ENCODE measurements at regions not wholly inside any gene's neighbourhood (a gene's known extent, or its start where the extent isn't known, plus 50 kb on each side); places are given as distances from the start of the nearest gene placed in this dataset.

DNA sequence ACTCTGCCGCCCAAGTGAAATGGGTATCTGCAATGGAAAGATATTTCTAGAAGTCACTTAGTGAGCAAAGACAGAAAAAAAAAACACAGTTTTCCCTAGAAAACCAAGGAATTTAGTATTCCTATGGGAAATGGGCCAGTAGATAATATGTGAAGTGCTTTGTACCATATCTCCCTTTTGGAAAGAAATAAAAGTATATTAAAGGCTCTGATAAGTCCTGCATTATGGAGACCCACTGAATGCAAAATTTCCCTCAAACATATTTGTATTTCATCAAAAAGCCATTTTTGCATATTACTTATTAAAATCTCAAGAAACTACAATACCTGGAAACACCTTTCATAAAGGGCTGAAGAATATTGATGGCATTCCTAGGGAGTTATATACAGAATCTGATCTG is 51.6 kb upstream of the DYNLRB2 start:
- DNase-seq, result no peak

DNA sequence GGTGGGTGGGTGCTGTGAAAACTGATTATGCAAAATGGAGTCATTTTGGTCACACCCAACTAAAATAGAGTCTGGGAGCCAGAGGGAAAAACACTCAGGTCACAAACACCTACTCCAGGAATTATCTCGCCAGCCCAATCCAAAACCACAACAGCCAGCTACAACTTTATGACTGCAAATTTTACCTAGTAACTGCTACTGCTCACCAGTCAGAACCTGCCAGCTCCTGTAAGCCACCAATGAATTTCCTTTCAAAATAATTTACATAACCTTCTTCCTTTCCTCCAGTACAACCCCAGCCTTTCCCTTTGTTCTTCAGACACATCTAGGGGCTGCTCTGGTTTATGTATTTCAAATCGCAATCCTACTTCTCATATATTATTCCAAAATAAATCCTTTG is 52.6 kb upstream of the DYNLRB2 start:
- DNase-seq, result no peak

DNA sequence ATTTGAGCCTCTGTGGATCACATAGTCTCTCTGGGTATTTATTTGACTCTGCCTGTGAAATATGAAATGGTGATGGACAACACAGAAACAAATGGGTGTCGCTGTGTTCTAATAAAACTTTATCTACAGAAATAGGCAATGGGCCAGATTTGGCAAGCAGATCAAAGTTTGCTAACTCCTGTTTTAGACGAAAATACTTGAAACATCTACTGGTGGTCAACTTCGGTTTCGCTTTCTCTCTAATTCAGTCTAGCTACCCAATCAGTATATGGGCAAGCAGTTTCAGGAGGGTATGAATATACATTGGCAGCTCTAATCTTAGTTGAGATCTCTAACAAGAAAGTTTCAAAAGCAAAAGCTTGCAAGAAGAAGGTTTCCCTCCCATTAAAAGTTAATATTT is 60.1 kb upstream of the DYNLRB2 start:
- no peak for DNase-seq

DNA sequence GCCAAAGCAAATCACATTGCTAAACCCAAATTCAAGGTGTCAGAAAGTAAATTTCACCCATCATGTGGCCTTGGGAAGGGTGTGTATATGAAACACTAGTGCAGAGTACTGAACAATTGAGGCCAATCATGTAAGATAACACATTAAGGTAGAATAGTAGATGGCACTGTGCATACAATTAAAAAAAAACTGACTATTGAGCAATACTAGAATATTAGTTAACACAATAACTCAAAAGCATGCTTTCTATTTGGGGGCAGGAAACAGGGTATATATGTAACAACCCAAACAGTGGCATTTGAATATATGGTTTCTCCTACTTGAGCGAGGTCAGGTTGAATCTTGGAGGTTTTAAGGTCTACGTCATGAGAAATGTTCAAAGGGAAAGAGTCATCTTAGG is 63.0 kb upstream of the DYNLRB2 start:
- no peak for DNase-seq

DNA sequence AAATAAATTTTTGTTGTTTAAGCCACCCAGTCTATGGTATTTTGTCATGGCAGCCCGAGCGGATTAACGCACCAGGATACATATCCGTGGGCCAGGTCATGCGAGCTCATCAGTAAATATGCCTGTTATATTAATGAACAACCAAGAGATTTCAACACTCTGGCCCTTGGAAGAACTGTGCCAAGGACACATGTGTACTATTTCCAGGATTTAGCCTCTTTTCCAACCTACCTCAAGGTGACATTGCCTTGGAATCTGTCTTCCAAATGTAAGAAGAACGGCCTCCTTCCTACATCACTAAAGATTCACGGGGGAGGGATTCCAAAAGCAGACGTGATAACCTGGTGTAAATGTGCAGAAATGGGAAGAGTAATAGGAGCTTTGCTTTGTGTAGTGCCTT is 72.8 kb upstream of the DYNLRB2 start:
- no peak for DNase-seq

DNA sequence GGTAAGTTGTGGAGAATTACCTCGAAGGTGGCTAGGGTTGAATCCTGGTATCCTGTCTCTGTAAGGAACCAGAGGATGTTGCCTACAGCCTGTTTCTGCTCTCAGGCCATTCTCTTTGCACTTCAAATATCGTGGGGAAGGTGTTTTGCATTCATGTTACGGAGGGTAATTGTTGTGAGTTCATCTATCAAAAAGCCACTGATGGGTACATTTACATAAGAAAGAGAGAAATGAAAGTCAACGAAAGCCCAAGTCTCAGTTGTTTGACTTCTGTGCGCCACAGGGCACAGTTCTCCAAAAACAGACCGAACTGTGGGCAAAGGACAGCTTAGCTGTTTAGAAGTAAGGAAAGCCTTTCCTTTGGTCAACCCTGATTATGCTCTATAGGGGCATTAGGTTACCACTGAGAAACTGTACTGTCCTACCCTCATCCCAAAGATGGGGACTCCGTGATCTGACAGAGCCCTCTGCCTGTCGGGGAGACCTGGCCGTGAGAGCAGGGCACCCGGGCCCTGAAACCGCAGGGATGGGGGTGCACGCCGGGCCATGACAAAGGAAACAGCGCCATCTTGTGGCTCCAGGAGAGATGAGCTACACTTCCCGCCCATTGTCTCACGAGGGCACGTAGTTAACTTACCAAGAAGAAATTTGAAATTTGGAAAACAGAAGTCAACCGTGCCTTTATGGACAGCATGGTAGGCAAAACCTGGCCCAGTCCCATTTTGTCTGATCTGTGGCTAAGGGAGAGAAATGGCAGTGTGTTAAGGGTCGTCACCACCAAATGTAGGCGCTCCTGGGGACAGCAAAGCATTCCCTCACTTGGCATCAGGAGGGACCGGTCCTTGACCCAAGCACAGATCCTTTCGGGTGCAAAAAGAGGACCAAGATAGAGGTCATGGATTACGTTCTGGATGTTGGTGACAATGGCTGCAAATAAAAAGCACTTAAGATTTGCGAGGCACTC is 74.5 kb upstream of the DYNLRB2 start:
- DNase-seq, result peak; percentile 51

DNA sequence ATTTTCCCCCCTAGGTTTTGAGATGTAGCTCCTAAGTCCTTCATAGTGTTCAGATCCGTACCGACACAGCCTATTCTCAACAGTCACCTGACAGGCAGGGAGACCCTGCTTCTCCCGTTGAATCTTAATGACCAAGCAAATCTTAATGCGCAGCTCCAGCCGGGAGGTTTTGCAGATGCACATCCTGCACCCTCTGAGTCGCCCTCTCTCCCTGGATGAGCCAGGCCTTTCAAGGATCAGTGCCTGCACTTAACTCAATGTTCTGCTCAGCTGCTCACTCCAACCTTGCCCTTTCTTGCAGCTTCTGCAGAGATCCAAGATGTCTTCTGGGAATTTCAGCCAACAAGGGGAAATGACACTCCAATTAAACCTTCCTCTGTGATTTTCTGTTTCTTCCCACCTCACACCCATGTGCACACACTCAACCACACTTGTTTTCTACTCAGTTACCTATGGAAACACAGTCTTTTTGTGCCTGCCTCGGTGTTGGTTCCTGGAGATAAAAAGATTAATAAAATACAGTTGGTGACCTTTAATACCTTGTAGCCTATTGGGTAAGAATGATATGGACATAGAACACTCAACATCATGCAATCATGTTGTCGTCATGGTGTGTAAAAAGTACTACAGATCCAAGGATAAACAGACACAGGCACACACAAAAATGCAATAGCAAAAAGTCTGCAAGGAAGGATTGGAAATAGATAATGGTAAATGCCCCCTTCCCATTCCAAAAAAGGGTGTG is 76.9 kb upstream of the DYNLRB2 start:
- DNase-seq, result no peak

DNA sequence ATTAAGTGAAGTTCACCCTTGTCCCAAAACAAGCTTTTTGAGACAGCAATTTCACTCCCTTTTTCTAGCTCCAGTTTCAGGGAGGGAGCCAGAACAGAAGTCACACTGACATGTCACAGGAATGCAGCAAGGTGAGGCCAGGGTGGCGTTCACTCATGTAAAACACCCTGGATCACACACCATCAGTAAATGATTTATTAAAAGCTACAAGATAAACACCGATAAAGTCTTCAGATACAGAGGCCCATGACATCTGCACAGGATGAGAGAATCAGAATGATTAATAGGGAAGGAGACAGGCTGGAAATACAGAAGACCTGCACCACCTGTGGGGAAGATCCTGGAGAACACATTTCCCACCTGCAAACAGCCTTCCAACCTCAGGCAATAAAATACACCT is 77.5 kb upstream of the DYNLRB2 start:
- DNase-seq, result no peak

DNA sequence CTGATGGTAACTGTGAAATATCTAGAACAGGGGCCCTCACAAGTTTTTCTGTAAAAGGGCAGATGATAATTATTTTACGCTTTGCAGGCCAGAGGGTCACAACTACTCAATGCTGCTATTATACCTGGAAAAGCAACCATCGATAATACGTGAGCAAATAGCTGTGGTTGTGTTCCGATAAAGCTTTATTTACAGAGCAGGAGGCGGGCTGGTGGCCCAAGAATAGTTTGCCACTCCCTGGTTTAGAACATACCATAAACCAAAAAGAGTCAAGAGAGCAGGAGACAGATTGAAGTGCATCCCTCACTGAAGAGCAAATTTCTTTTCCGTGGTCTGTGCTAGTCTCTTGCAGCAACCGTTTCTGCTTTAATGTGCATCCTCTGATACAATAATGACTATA is 77.9 kb upstream of the DYNLRB2 start:
- no peak for DNase-seq

DNA sequence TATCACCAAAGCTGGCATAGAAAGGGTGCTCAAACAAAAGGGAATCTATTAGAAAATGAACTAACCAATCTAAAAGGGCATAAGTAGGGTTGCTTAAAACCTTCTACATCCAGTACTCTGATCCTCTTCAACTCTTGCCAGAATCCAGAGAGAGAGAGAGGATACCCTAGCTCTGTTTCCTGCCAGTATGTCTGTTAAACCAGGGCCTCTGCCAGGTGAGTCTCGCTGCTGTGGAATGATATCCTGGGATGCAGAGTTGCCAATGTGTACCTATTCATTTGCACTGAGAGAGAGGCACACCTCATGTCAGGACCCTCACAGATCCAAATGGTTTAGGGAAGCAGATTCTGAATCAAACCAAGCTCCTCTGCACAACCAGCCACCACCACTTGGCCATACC is 79.8 kb upstream of the DYNLRB2 start:
- DNase-seq, result no peak

DNA sequence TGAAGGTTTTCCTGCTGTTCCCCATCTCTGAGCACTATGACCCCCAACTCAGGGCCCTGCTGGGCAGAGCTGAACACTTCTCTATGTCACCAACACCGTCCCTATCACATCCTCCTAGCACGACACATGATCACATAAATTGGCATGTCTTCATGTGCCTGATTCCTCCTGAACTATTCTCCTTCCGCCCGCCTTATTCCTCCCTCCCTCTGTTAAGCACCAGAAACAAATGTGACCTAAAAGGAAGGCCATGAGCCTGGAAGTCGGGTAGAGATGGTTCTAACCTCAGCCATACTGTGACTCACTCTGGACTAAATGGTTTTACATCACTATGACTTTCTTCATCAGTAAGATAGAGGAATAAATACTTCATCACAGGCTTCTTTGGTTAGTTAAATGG is 80.8 kb upstream of the DYNLRB2 start:
- DNase-seq, result no peak

DNA sequence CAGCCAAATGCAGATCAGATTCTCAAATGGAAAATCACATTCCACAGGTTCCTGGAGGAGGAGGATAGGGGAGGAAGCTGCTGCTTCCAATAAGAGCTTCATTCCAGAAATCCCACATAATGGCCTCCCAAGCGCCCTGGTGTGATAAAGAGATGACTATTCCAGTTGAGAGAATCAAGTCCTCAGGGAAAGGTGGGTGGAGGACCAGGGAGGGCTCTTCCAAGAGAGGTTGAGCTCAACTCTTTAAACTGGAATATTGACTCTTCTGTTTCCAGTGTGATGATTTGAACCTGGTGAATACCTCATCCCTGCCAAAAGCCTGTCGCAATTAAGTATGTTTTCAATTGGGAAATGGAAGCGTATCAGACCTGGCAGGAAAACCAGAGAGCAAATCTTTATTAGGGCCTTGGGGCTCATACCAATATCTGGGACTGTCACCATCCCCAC is 81.4 kb upstream of the DYNLRB2 start:
- no peak for DNase-seq

DNA sequence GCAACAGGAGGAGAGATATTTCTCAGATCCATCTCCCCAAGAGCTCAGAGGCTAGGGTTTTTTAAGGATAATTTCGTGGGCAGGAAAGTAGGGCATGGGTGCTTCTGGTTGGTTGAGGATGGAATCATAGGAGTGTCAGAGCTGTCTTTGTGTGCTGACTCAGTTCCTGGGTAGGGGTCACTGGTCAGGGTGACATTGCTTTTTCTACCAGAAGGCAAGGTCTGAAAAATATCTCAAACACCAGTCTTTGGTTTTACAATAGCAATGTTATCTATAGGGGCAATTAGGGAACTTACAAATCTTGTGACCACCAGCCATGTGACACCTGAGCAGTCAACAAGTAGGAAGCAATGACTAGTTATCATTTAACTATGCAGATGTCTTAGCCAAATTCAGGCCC is 82.9 kb upstream of the DYNLRB2 start:
- no peak for DNase-seq

DNA sequence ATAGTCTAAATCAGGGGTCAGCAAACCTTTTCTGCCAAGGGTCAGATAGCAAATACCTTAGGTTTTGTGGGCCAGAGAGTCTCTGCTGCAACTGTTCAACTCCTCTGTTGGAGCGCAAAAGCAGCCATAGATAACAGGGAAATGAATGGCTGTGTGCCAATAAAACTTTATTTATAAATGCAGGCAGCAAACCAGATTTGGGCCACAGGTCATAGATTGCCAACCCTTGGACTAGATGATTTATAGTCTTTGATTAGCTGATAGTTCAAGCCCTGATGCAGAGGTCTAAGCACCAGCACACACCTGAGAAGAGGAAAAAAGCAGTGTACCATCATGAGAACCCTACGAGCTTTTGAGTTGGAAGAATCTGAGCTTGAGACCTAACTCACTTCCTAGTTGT is 86.0 kb upstream of the DYNLRB2 start:
- DNase-seq, result no peak

DNA sequence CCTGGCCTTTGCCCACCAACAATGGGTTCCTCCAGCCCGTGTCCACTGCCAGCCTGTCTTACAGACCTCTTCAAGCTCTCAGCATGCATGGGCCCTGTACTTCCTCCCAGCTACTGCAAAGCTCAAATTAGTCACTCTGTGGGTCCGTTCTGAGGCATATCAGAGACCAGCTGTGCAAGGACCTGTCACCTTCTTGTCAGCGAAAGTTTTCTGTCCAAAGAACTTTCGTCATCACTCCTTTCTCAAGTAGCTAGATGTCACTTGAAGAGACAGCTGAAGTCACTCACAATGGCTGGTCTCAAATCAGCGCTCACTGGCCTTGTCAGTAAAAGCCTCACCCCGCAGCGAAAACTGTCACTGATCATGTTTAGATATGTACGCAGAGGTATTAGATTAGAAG is 91.4 kb upstream of the DYNLRB2 start:
- no peak for DNase-seq

DNA sequence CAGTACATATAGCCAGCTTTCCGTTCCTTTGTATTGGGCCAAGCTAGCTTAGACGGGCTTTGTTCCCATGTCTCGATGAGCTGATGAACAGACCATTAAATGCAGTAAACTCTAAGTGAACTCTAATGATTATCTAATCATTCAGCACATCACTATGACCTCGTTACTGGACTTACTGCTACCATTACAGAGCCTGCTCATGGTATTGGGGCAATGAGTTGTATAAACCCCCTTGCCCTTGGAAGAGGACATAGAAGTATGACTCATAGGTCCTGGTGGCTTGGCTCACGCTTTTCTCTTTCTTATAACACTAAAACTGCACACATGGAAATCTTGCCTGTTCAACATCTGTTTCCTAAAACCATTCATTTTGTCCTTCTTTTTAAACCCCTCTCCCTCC is 93.6 kb upstream of the DYNLRB2 start:
- no peak for DNase-seq

DNA sequence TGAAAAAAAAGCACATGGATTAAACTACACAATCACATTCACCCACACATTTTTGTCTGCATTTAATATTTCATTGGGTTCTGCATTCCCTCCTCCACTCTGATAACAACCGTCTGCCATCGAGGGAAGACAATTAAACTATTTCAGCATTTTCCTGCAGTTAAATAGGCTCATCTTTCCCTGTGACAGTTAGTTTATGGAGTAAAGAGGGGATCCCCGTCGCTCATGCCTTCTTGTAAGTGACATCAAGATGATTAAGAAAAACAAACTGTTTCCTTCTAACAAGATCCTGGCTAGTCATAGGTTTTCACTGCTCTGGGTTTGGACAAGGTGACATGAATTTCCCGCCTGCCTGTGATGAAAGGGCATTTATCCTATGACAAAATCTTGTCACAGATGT is 98.0 kb upstream of the DYNLRB2 start:
- no peak for DNase-seq

DNA sequence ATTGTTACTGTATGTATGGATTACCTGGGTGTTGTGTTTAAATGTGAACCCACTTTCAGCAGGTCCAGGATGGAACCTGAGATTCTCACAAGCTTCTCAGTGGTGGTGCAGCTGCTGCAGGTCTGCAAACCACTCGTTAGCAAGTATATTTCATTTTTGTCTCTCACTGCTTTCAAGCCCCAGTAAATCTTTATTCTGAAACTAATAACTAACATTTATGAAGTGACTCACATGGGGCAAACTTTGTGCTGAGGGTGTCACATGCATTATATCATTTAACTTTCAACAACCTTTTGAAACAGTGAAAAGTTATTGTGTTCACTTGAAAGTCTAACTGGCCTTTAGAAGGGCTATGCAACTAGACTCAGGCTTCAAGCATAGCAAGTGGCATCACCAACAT is 98.9 kb upstream of the DYNLRB2 start:
- DNase-seq, result no peak

DNA sequence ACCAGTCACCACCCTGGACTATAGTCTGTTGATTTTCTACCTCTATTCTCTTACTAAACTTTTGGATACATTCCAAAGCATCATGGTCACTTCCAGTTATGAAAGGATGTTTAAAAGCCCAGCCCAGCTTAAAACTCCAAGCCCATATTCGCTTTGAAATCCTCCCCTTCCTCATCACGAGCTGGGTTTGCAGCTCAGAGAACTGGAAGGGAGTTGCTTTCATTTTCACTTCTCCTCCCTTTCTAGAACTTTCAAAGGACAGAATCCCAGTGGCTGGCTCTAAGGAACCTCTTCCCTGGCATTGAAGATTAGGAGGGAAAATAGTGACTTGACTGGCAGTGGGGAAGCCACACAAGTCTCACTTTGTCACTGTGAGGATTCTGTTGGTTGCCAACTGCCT is 100.1 kb upstream of the DYNLRB2 start:
- no peak for DNase-seq

DNA sequence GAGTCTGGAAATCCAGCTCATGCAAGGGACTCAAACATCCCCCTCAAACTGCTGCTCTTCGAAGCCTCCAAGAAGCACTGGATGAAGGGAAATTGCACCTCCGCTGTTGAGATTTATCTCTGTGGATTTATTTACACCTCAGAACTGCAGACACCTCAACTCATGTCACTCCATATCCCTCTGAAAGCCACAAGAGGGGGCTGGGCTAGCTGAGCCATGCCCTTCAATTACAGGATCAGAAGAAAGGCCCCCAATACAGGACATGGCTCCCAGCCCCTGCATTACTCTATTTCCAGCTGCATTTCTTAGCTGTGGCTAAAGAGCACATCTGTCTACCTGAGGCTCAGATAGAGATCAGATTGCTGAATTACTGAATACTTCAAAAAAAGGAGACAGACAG is 103.1 kb upstream of the DYNLRB2 start:
- DNase-seq, result no peak

DNA sequence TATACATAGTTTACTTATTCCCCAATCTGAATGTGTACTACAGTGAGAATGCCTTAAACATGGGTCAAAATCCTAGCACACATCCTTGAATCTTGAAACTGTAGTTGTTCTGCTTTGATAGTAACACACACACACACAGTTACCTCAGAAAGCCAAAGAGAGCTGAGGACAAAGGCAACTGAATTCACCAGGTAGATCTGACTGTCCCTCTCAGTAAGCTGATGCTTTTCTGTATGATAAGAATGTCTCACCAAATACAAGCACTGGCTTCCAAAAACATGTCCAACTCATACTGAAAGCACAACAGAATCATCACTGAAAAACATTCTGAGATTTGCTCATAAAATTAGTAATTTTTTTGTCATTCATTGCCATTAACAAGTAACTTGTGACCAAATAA is 104.3 kb upstream of the DYNLRB2 start:
- DNase-seq, result no peak

DNA sequence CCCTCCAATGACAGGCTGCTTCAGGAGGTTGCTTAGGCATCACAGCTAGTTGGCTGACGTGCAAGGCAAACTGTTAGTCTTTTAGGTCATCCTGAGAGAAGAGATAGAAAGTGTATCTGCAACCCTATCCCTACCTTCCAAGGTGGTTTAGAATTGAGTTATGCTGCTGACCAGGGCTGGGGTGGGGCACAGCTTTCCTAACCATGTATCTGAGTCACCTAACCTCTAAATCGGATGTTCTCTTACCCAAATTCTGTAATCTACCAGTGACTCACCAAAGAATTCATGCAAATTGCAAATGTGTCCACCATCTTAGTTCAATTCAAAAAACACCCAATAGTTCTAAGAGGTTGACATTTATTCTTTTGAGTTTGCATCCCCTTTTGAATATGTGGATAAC is 107.2 kb upstream of the DYNLRB2 start:
- DNase-seq, result no peak

DNA sequence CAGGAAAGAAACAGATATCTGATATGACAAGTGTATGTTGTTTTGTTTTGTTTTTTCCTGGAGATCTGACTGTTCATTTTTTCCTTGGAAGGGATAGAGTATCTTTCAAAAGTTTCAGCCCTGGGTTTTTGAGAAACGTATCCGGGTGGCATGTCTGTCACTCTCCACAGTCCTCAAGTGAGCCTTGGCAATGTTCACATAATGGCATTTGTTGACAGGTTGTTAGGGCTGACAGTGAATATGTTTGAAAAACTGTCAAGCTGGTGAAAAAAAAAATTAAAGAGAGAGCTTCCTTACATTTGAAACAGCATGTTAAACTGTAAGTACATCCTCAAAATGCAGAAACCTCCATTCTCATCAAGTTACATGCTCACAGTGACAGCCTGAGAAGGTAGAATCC is 113.0 kb upstream of the DYNLRB2 start:
- no peak for DNase-seq
